B cell (primary cell): ENCODE measurements at regions not wholly inside any gene's neighbourhood (a gene's known extent, or its start where the extent isn't known, plus 50 kb on each side); places are given as distances from the start of the nearest gene placed in this dataset.

ENCODE experiments used
- ATAC-seq: fragments of 200-7000 bp; cut with Tn5 transposase; one replicate; pipeline ENCODE4 v1.10.0; 2021; ENCODE audit warnings: low read depth, mild to moderate bottlenecking, moderate number of reproducible peaks, moderate library complexity
- CTCF ChIA-PET: fragments of 350-600 bp; sonication (Branson Sonifier 250); formaldehyde crosslinking; loops from one replicate; lab custom pipeline; 2021; ENCODE audit warnings: antibody characterized with exemption, inconsistent platforms; lab: Charles Lee
- POLR2A ChIA-PET: fragments of 350-600 bp; sonication (Branson Sonifier 250); formaldehyde crosslinking; loops from one replicate; lab custom pipeline; 2021; ENCODE audit warnings: antibody characterized with exemption; lab: Charles Lee
- DNase-seq: peaks from one replicate; pipeline ENCODE4 v3.0.0; 2013
- H2AFZ ChIP-seq: 2 replicates; pipeline ENCODE4 v1.6.1; 2012; ENCODE audit warnings: mild to moderate bottlenecking, low read depth, low read length; ENCODE audit not compliant: insufficient read depth, poor library complexity, severe bottlenecking
- H3K27ac ChIP-seq, 2 donors: 1 replicate in 1 of 2; 2 replicates in 1 of 2; pipeline ENCODE4 v1.5.1; 2012 to 2013; ENCODE audit warnings: low read length in 2 of 2, mild to moderate bottlenecking in 2 of 2, moderate library complexity in 1 of 2
- H3K27me3 ChIP-seq, 4 experiments: fragments of 200-600 bp in 1 of 4; sonication (generic) in 1 of 4; replicated peaks in 1 of 4; 1 replicate in 2 of 4; 2 replicates in 2 of 4; pipeline versions ENCODE4 v1.6.1 to v1.7.0; 2013 to 2016; ENCODE audit warnings: low read length in 3 of 4, mild to moderate bottlenecking in 2 of 4, mixed read lengths in 1 of 4, moderate library complexity in 1 of 4; ENCODE audit not compliant: insufficient read depth in 4 of 4, control insufficient read depth in 3 of 4; ENCODE audit errors: control extremely low read depth in 1 of 4
- H3K36me3 ChIP-seq, 2 experiments: replicated peaks in 1 of 2; 1 replicate in 1 of 2; 2 replicates in 1 of 2; pipeline versions ENCODE4 v1.6.1 to v1.7.1; 2013; ENCODE audit warnings: low read length in 1 of 2; ENCODE audit not compliant: insufficient read depth in 2 of 2, control insufficient read depth in 1 of 2; ENCODE audit errors: control extremely low read depth in 1 of 2, extremely low read depth in 1 of 2
- H3K4me1 ChIP-seq, 2 donors: fragments of 200-600 bp in 1 of 2; sonication (generic) in 1 of 2; 1 replicate in 1 of 2; 2 replicates in 1 of 2; pipeline versions ENCODE4 v1.5.1 to v1.6.1; 2013 to 2017; ENCODE audit warnings: low read length in 2 of 2; ENCODE audit not compliant: control insufficient read depth in 2 of 2, insufficient read depth in 2 of 2
- H3K4me2 ChIP-seq: replicated peaks from 2 replicates; pipeline ENCODE3; 2012; ENCODE audit warnings: mild to moderate bottlenecking, low read depth, low read length; ENCODE audit not compliant: poor library complexity, severe bottlenecking
- H3K4me3 ChIP-seq, 5 experiments: fragments of 200-600 bp in 1 of 5; sonication (generic) in 1 of 5; 1 replicate in 3 of 5; 2 replicates in 2 of 5; pipeline versions ENCODE4 v1.5.1 to v1.7.0; 2011 to 2016; ENCODE audit warnings: low read length in 4 of 5, mild to moderate bottlenecking in 4 of 5, low read depth in 2 of 5, control low read depth in 1 of 5, moderate library complexity in 1 of 5; ENCODE audit not compliant: insufficient read depth in 1 of 5; ENCODE audit errors: control extremely low read depth in 1 of 5, extremely low read depth in 1 of 5
- H3K79me2 ChIP-seq: fragments of 200-600 bp; sonication (generic); one replicate; pipeline ENCODE4 v1.6.0; 2016; ENCODE audit warnings: low read length; ENCODE audit not compliant: control insufficient read depth, insufficient read depth
- H3K9ac ChIP-seq: fragments of 200-600 bp; sonication (generic); 2 replicates; pipeline ENCODE4 v1.6.1; 2017; ENCODE audit warnings: mild to moderate bottlenecking, low read length, moderate library complexity
- H3K9me3 ChIP-seq, 3 donors: one replicate each; pipeline versions ENCODE4 v1.6.1 to v1.7.1; 2013; ENCODE audit warnings: low read length in 2 of 3; ENCODE audit not compliant: control insufficient read depth in 2 of 3, insufficient read depth in 1 of 3; ENCODE audit errors: control extremely low read depth in 1 of 3
- H4K20me1 ChIP-seq: 2 replicates; pipeline ENCODE4 v1.6.0; 2012; ENCODE audit warnings: mild to moderate bottlenecking, low read length; ENCODE audit not compliant: insufficient read depth, control insufficient read depth, poor library complexity, severe bottlenecking
- H3K27ac Mint-ChIP-seq: one replicate; pipeline ENCODE4 v1.8.0; 2021; ENCODE audit warnings: mixed read lengths
- H3K27me3 Mint-ChIP-seq: one replicate; pipeline ENCODE4 v1.8.0; 2021; ENCODE audit warnings: mixed read lengths
- H3K4me1 Mint-ChIP-seq: one replicate; pipeline ENCODE4 v1.8.0; 2021; ENCODE audit warnings: mixed read lengths
- H3K4me3 Mint-ChIP-seq: one replicate; pipeline ENCODE4 v1.8.0; 2021; ENCODE audit warnings: mixed read lengths
- H3K9me3 Mint-ChIP-seq: one replicate; pipeline ENCODE4 v1.8.0; 2022; ENCODE audit warnings: mixed read lengths; ENCODE audit not compliant: insufficient read depth
- CTCF ChIP-seq: fragments of 200-600 bp; IDR thresholded peaks from one replicate; pipeline ENCODE4 v1.8.0; 2022; ENCODE audit warnings: antibody characterized with exemption, mild to moderate bottlenecking
- EZH2 ChIP-seq: IDR thresholded peaks from 2 replicates; pipeline ENCODE4 v1.6.1; 2012; ENCODE audit warnings: borderline replicate concordance, low read depth, mild to moderate bottlenecking, moderate library complexity, low read length; ENCODE audit not compliant: insufficient read depth, poor library complexity, severe bottlenecking
- WGBS: methylation state at CpG from one replicate; pipeline ENCODE4 v1.1.5; 2013; ENCODE audit warnings: missing lambda C conversion rate; ENCODE audit not compliant: insufficient coverage; 5-methylcytosine and 5-hydroxymethylcytosine counted together
- intact Hi-C: fragments of 100-400 bp; cut with micrococcal nuclease; formaldehyde crosslinking; loops from one replicate; pipeline ENCODE4 v1.10.0; 2022

GRCh38 chr2:82819951-82820350 lies 1639.1 kb downstream of the SUCLG1 start:
- Histone ChIP-seq H3K27me3 (no peaks in the 10 kb centered on the region), H2AFZ (no peak overlapping the region), H4K20me1 (no peaks in the 10 kb centered on the region), H3K4me2 (no peak overlapping the region), H3K9ac (no peak overlapping the region), H3K4me1 (no peaks in the 10 kb centered on the region), H3K36me3 (no peaks in the 10 kb centered on the region), H3K27ac (no peak overlapping the region), H3K4me3 (no peak overlapping the region), H3K9me3 (peaks cover 0 to 8% (median 0%) of the 10 kb centered on the region in 3 donors), H3K79me2 (no peaks in the 10 kb centered on the region)
- H3K27ac Mint-ChIP-seq, result no peak overlapping the region
- POLR2A ChIA-PET, result no interaction called here
- no peaks in the 10 kb centered on the region for H3K27me3 Mint-ChIP-seq
- DNase-seq (no peak), ATAC-seq (no peak)
- intact Hi-C loops, result no loop called here
- CTCF ChIA-PET, result no interaction called here
- no peaks in the 10 kb centered on the region for H3K4me1 Mint-ChIP-seq
- no peaks in the 10 kb centered on the region for H3K9me3 Mint-ChIP-seq
- WGBS, result 98% methylated on average over 10 of the region's 10 CpGs
- no peak overlapping the region for H3K4me3 Mint-ChIP-seq
- TF ChIP-seq EZH2 (no peak), CTCF (no peak)

DNA sequence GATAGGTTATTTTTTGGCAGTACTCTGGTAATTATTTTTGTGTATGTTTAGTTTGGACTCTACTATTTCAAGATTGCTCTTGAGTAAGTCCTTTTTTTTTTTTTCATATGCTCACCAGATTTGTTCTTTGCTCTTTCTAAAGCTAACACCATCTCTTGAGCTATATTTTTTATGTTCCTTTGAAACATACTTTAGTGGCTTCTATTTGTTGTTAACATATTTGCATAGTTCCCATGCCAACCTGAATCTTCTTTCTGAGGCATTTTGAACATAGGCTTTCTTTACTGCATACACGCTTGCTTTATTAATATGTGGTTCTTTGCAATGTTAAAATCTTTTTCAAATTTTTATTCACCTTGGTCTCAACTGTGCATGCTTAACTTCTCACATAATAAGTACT lies 1644.9 kb downstream of the SUCLG1 start:
- no peak overlapping the region for H3K4me3 Mint-ChIP-seq
- Histone ChIP-seq H3K4me1 (no peaks in the 10 kb centered on the region), H3K27ac (no peak overlapping the region), H3K4me3 (no peak overlapping the region), H2AFZ (no peak overlapping the region), H3K9me3 (no peaks in the 10 kb centered on the region), H3K4me2 (no peak overlapping the region), H3K36me3 (no peaks in the 10 kb centered on the region), H3K27me3 (no peaks in the 10 kb centered on the region), H4K20me1 (no peaks in the 10 kb centered on the region), H3K9ac (no peak overlapping the region), H3K79me2 (no peaks in the 10 kb centered on the region)
- TF ChIP-seq CTCF (no peak), EZH2 (no peak)
- H3K27me3 Mint-ChIP-seq, result no peaks in the 10 kb centered on the region
- no peaks in the 10 kb centered on the region for H3K4me1 Mint-ChIP-seq
- no CpG with 5 or more reads among the region's 1 CpG for WGBS
- ChIA-PET CTCF (no interaction called here), POLR2A (no interaction called here)
- peaks cover 2% of the 10 kb centered on the region for H3K9me3 Mint-ChIP-seq
- DNase-seq (no peak), ATAC-seq (no peak)
- H3K27ac Mint-ChIP-seq, result no peak overlapping the region
- intact Hi-C loops, result no loop called here
